HG03469 (cell line): ENCODE measurements at regions not wholly inside any gene's neighbourhood (a gene's known extent, or its start where the extent isn't known, plus 50 kb on each side); places are given as distances from the start of the nearest gene placed in this dataset.
"Not testable (repeated sequence)": the region's sequence is repeated elsewhere in the genome, so short reads cannot be mapped to it uniquely, and the experiment has no call there.

Experiments used
- ATAC-seq: cut with Tn5 transposase; IDR thresholded peaks from one replicate; pipeline ENCODE4 v1.9.1; 2021; ENCODE audit warnings: mild to moderate bottlenecking, moderate library complexity, moderate number of reproducible peaks; ENCODE audit not compliant: unreplicated experiment

- ATAC-seq, result no peak
Measured at GRCh38 chr17:70278844-70279462, 109.6 kb downstream of the KCNJ2 start.

DNA sequence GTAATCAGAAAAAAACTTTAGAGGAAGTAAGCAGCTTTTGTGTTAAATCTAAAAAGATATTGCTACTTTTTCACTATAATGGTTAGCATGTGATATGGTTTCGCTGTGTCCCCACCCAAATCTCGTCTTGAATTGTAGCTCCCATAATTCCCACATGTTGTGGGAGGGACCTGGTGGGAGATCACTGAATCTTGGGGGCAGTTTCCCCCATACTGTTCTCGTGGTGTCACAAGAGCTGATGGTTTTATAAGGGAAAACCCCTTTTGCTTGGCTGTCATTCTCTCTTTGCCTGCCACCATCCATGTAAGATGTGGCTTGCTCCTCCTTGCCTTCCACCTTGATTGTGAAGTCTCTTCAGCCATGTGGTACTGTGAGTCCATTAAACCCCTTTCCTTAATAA is 117.1 kb downstream of the KCNJ2 start:
- ATAC-seq, result no peak

DNA sequence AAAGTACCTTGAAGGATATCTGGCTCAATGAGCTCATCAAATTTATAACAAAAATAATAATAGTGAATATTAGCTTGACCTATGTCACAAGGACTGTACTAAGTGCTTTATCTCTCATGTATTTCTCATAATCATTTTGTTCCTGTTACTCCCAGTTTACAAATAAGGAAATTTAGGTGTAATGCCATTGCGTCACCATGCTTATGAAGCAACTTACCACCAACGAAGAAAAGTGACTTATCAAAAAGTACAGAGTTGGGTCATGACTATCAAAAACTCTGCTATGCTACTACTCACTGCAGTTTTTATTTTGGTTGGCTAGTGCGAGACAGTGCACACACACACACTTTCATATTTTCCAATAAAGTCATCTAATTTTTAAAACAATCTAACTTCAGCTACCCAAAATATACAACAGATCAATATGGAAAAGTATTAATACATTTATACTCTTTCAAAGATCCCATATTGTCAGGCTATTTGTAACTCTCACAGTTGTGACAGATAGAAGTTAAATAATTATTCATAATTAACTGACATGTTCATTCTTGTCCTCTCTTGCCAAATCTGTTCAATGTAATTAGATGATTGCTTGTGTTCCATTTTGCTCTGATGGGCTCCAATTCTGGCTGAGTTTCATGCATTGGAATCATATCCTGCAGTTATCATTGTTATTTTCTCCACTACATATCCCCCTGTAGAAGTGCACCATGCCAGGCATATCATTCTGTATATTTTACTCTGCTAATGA is 119.4 kb downstream of the KCNJ2 start:
- ATAC-seq, result no peak

GRCh38 chr17:70290770-70291169 is 121.4 kb downstream of the KCNJ2 start:
- ATAC-seq, result no peak

DNA sequence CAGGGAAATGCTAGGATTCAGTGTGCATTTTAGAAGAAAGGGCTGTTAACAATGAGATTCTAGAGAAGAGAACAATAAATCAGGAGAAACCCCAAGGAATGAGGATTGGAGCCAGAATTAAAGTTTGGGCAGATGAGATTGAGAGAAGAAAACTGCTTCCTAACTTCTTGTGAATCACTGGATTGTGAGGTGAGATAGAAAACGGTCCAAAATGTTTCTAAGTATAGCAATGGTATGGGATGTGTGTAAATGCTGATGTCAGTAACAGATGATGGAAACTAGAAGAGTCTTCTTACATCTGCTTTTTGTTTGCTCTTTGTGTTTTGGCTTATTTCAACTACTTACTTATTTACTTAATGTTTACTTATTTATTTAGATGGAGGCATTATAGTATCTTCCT is 123.0 kb downstream of the KCNJ2 start:
- no peak for ATAC-seq

DNA sequence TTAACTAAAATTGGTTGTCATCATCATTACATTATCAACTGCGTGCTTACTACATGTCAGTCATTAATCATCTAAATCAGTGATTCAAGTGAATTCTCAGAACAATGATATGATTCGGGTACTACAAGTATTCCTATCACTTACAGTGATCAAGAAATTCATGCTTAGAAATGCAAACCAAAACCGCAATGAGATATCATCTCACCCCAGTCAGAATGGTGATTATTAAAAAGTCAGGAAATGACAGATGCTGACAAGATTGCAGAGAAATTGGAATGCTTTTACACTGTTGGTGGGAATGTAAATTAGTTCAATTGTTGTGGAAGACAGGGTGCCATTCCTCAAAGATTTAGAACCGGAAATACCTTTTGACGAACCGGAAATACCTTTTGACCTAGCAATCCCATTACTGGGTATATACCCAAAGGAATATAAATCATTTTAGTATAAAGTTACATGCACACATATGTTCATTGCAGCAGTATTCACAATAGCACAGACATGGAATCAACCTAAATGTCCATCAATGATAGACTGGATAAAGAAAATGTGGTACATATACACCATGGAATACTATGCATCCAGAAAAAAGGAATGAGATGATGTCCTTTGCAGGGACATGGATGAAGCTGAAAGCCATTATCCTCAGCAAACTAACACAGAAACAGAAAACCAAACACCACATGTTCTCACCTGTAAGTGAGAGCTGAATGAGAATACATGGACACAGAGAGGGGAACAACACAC is 124.4 kb downstream of the KCNJ2 start:
- ATAC-seq, result not testable (repeated sequence)

DNA sequence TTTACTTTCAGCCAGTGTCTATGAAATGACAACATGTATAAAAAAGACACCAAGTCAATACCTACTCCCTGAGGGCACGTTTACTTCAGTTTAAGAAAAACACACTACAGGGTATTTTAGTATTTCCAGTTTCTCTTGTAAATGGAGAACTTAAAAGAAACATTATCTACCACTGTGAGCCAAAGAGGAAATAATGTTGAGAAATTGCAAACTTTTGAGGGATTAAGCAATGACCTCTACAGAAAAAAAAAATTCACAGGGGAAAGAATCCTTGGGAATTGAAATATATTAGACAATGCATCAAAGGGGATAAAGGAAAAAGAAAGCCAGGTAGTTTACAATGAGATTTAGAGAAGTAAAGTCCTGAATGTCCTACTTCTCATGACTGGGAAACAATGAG is 126.0 kb downstream of the KCNJ2 start:
- ATAC-seq, result no peak

GRCh38 chr17:70295731-70296130 is 126.4 kb downstream of the KCNJ2 start:
- ATAC-seq, result no peak

GRCh38 chr17:70296456-70296855 is 127.1 kb downstream of the KCNJ2 start:
- ATAC-seq, result no peak

GRCh38 chr17:70297397-70297796 is 128.1 kb downstream of the KCNJ2 start:
- ATAC-seq, result no peak

- ATAC-seq, result no peak
Measured at GRCh38 chr17:70298929-70299531, 129.7 kb downstream of the KCNJ2 start.

GRCh38 chr17:70307430-70308225 is 138.3 kb downstream of the KCNJ2 start:
- ATAC-seq, result no peak

- ATAC-seq, result no peak
Measured at GRCh38 chr17:70308618-70309017, 139.3 kb downstream of the KCNJ2 start.

GRCh38 chr17:70310221-70310672 is 140.9 kb downstream of the KCNJ2 start:
- ATAC-seq, result no peak

DNA sequence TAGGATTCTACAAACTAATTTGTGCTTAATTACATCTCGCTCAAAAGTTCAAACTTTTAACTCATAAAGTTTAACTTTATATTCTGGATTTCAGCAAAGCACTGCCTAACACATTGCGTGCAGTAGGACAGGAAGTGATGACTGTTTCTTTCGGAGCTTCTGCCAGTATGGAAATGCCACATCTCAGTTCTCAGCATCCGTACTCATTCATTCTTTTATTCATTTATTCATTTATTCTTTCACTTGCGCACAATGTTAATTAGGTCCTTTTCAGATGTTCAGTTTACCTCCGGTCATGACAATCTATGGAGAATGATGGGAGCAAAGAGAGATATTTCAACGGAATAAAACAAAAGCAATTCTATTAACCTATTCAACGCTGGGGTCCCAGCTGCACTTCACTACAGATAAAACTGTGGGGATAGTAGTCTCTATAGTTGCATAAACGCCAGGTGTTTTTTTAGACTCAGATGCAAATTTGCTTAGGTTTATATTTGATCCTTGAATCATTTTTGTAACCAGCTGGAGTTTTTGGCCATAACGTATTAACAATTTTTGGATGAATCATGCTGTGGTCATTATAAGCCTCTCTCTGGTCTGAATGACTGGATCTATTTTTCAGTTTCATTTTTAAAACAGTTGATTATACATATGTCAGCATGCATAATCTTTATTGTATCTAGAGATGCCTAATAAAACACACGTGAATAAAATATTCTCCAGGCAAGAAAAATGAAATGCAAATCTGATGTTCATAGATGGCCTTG is 143.9 kb downstream of the KCNJ2 start:
- ATAC-seq, result no peak

DNA sequence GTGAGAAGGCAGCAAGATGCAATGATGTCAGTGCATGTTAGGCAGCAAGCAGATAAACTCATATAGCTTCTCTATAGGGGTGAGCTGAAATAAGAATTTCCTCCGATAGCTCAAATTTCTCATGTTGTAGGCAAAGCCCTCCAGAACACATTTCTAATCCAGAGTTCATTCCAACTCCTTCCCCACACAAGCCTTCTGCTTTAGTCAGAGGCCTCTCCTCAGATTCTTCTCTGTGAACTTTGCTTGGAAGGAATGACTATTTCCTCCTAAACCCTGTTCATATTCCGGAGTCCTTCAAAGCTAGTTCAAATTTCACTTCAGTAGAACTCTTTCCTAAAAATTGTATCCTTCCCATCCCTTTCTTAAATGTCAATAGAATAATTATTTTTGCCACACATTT is 144.8 kb downstream of the KCNJ2 start:
- no peak for ATAC-seq

DNA sequence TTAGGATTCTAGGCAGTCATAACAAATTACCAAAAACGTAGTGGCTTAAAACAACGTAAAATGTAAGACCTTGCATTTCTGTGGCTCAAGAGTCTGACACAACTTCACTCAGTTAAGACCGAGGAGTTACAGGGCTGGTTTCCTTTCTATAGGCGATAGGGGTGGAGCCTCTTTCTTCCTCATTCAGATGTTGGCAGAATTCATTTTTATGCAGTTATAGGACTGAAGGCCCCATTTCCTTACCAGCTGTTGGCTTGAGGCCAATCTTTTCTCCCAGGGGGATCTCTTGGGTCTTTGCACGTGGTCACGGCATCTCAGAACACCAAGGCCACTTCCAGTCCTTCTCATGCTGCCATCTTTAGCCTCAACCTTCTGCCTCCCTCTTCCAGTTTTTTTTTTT is 145.2 kb downstream of the KCNJ2 start:
- ATAC-seq, result no peak

DNA sequence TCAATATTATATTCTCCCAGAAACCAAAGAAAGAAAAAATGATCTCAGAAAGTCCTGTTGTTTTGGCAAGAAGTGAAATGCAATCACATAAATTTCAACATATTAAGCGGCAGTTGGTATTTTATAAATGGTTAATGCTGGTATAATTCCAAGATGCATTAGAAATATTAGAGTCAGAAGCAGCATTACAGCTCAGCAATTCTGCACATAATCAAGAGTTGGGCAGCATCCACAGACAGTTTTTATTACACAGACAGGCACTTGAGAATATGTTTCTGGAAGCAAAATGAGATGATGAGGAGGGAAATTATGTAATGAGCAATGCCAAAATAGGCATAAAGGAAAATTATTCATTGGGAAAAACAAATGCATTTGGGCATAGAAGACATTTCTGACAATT is 148.1 kb downstream of the KCNJ2 start:
- no peak for ATAC-seq

DNA sequence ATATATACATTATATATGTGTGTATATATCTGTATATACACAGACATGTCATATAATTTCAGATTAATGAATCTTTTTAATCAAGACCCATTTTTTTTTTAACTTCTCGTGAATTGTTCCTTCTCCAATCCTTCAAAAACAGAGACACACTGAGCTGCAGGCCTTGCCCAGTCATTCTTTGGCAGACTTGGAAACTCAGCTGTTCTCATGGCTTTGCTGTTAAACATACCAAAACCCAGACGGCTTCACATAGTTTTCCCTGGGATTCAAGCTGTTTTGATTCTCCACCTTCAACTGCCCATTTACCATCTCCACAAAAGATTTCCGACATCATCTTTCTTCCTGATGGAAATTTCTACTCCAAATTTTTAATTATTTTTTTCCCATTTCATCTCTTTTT is 148.7 kb downstream of the KCNJ2 start:
- no peak for ATAC-seq

DNA sequence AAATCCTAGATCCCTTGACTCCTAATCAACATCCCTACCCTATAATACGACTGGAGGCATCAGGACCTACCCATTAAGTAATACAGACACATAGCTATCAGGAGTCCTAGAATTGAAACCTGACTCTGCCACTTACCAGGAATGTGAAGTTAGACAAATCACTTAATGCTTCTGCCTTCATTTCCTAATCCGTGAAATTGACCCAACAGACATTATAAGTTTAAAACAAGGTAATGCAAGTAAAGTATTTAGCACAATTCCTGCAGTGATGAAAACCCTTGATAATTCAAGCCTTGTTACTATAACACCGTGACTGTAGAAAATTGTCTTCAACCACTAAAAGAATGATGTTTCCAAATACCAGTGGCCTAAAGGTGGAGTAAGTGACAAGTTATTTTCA is 150.2 kb downstream of the KCNJ2 start:
- no peak for ATAC-seq
